GM12878 (cell line): ENCODE measurements at regions not wholly inside any gene's neighbourhood (a gene's known extent, or its start where the extent isn't known, plus 50 kb on each side); places are given as distances from the start of the nearest gene placed in this dataset.

Experiments used
- CREB1 ChIP-seq: IDR thresholded peaks from 2 replicates; pipeline ENCODE4 v1.6.1; 2012; ENCODE audit warnings: low read depth, mild to moderate bottlenecking, inconsistent platforms
- CTCF ChIP-seq, 3 experiments: IDR thresholded peaks in 2 of 3; conservative IDR thresholded peaks in 1 of 3; 2 replicates each; pipeline ENCODE4 v1.5.1; 2011; ENCODE audit warnings: low read depth in 3 of 3, low read length in 3 of 3, mild to moderate bottlenecking in 3 of 3, control low read depth in 2 of 3, moderate library complexity in 2 of 3, inconsistent platforms in 1 of 3, mixed read lengths in 1 of 3; ENCODE audit not compliant: control insufficient read depth in 2 of 3, insufficient read depth in 1 of 3; ENCODE audit errors: extremely low read depth in 1 of 3
- EP300 ChIP-seq, 2 experiments: fragments of 150-350 bp in 1 of 2; IDR thresholded peaks; 2 replicates each; pipeline ENCODE4 v1.6.1; 2011 to 2012; ENCODE audit warnings: low read depth in 2 of 2, low read length in 2 of 2, borderline replicate concordance in 1 of 2, improper control_type of control experiment in 1 of 2, inconsistent platforms in 1 of 2; ENCODE audit not compliant: control insufficient read depth in 1 of 2
- GABPA ChIP-seq: IDR thresholded peaks from 2 replicates; pipeline ENCODE4 v1.6.1; 2014; ENCODE audit warnings: antibody characterized with exemption, low read depth, mild to moderate bottlenecking, inconsistent platforms
- JUNB ChIP-seq: IDR thresholded peaks from 2 replicates; pipeline ENCODE4 v1.6.1; 2016; ENCODE audit warnings: antibody characterized with exemption, mild to moderate bottlenecking
- KDM1A ChIP-seq: fragments of 200-600 bp; sonication (generic); IDR thresholded peaks from 2 replicates; pipeline ENCODE4 v1.6.1; 2016; ENCODE audit warnings: borderline replicate concordance
- MYC ChIP-seq: IDR thresholded peaks from 2 replicates; pipeline ENCODE4 v1.6.1; 2011; ENCODE audit warnings: mild to moderate bottlenecking, low read length, moderate library complexity, inconsistent platforms; ENCODE audit not compliant: insufficient read depth, insufficient replicate concordance, insufficient read length, severe bottlenecking
- PAX8 ChIP-seq: fragments of 450-650 bp; IDR thresholded peaks from 2 replicates; pipeline ENCODE4 v1.6.1; 2017; ENCODE audit warnings: mild to moderate bottlenecking, moderate library complexity
- RAD51 ChIP-seq: fragments of 450-650 bp; IDR thresholded peaks from 2 replicates; pipeline ENCODE4 v1.6.1; 2016; ENCODE audit warnings: moderate library complexity, mild to moderate bottlenecking, inconsistent platforms
- REST ChIP-seq: IDR thresholded peaks from 2 replicates; pipeline ENCODE4 v1.6.1; 2012; ENCODE audit warnings: mild to moderate bottlenecking, low read depth, low read length
- SP1 ChIP-seq: IDR thresholded peaks from one replicate; pipeline ENCODE4 v1.6.1; 2011; ENCODE audit warnings: low read depth, low read length
- SREBF1 ChIP-seq: IDR thresholded peaks from 2 replicates; pipeline ENCODE4 v1.6.1; 2012; ENCODE audit warnings: mild to moderate bottlenecking, low read length
- ZNF274 ChIP-seq: IDR thresholded peaks from one replicate; pipeline ENCODE4 v1.8.0; 2011; ENCODE audit not compliant: insufficient read length, insufficient read depth

- TF ChIP-seq CTCF (IDR thresholded peaks at IDR 0.05 in 2 of 3, conservative IDR thresholded peaks at IDR 0.05 in 1 of 3; ENCODE audit: control insufficient read depth in 2 of 3, extremely low read depth in 1 of 3, insufficient read depth in 1 of 3, low read depth in 3 of 3, low read length in 3 of 3) (no peak), ZNF274 (no peak), PAX8 (no peak), SP1 (no peak), RAD51 (no peak), MYC (no peak), SREBF1 (no peak), REST (no peak), GABPA (no peak), JUNB (no peak), CREB1 (no peak), KDM1A (no peak), EP300 (IDR thresholded peaks at IDR 0.05; ENCODE audit: borderline replicate concordance in 1 of 2, control insufficient read depth in 1 of 2, low read depth in 2 of 2, low read length in 2 of 2) (no peak)
These were observed 90.8 kb upstream of the TMEM132D start for GRCh38 chr12:129994634-129995033.
